Natural killer cell treated with Interleukin-12 subunit alpha and Interleukin-12 subunit beta and Interleukin-15 and Interleukin-18, amount 100 ng/mL, for 72 hours (primary cell): ENCODE measurements at regions not wholly inside any gene's neighbourhood (a gene's known extent, or its start where the extent isn't known, plus 50 kb on each side); places are given as distances from the start of the nearest gene placed in this dataset.

ENCODE experiments used
- ATAC-seq, 2 donors: fragments of 150-1000 bp; cut with Tn5 transposase in 1 of 2; sonication (Bioruptor Pico), chemical (Tn5 transposase) in 1 of 2; 2 replicates each; pipeline ENCODE4 v1.10.0; 2021
- DNase-seq: peaks from one replicate; pipeline ENCODE4 v3.0.0; 2022; ENCODE audit warnings: low spot score
- H3K27ac Mint-ChIP-seq, 2 donors: 1 replicate in 1 of 2; 2 replicates in 1 of 2; pipeline ENCODE4 v1.8.0; 2022; ENCODE audit warnings: mixed read lengths in 2 of 2, mild to moderate bottlenecking in 1 of 2, moderate library complexity in 1 of 2
- H3K27me3 Mint-ChIP-seq, 2 donors: 1 replicate in 1 of 2; 2 replicates in 1 of 2; pipeline ENCODE4 v1.8.0; 2022; ENCODE audit warnings: mixed read lengths in 2 of 2
- H3K36me3 Mint-ChIP-seq: one replicate; pipeline ENCODE4 v1.8.0; 2022; ENCODE audit warnings: mixed read lengths
- H3K4me1 Mint-ChIP-seq, 2 donors: 1 replicate in 1 of 2; 2 replicates in 1 of 2; pipeline ENCODE4 v1.8.0; 2022; ENCODE audit warnings: low read depth in 2 of 2, mixed read lengths in 2 of 2, mild to moderate bottlenecking in 1 of 2
- H3K4me3 Mint-ChIP-seq: one replicate; pipeline ENCODE4 v1.8.0; 2022; ENCODE audit warnings: mixed read lengths
- H3K9me3 Mint-ChIP-seq: 2 replicates; pipeline ENCODE4 v1.8.0; 2022; ENCODE audit warnings: mixed read lengths

DNA sequence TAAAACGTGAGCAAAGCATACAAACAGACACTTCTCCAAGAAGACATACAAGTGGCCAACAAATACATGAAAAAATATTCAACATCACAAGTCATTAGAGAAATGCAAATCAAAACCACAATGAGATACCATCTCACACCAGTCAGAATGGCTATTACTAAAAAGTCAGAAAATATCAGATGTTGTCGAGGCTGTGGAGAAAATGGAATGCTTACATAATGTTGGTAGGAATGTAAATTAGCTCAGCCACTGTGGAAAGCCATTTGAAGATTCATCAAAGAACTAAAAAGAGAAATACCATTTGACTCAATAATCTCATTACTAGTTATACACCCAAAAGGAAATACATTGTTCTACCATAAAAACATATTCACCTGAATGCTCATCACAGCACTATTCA is 825.7 kb downstream of the SUCLG1 start:
- ATAC-seq (no peak), DNase-seq (no peak)
- H3K9me3 Mint-ChIP-seq, result peaks cover 19% of the 10 kb centered on the region
- no peaks in the 10 kb centered on the region for H3K27me3 Mint-ChIP-seq
- no peaks in the 10 kb centered on the region for H3K4me1 Mint-ChIP-seq
- H3K27ac Mint-ChIP-seq, result no peak overlapping the region
- H3K36me3 Mint-ChIP-seq, result no peaks in the 10 kb centered on the region
- H3K4me3 Mint-ChIP-seq, result no peak overlapping the region

- no peak overlapping the region for H3K4me3 Mint-ChIP-seq
- H3K36me3 Mint-ChIP-seq, result peaks cover 5% of the 10 kb centered on the region
Measured at GRCh38 chr2:83630351-83630750, 828.7 kb downstream of the SUCLG1 start.

GRCh38 chr2:83615511-83615910 is 843.6 kb downstream of the SUCLG1 start:
- DNase-seq, result no peak

More at GRCh38 chr2:83630351-83630750, 828.7 kb downstream of the SUCLG1 start:
- Mint-ChIP-seq H3K27ac (no peak overlapping the region), H3K27me3 (no peaks in the 10 kb centered on the region), H3K9me3 (peaks cover 16% of the 10 kb centered on the region), H3K4me1 (no peaks in the 10 kb centered on the region)
- ATAC-seq, result no peak
- DNase-seq, result no peak

GRCh38 chr2:83613178-83613577 is 845.9 kb downstream of the SUCLG1 start:
- Mint-ChIP-seq H3K4me1 (no peaks in the 10 kb centered on the region), H3K27me3 (no peaks in the 10 kb centered on the region), H3K36me3 (no peaks in the 10 kb centered on the region), H3K9me3 (peaks cover 15% of the 10 kb centered on the region), H3K27ac (no peak overlapping the region), H3K4me3 (no peak overlapping the region)
- no peak for ATAC-seq
- DNase-seq, result no peak

More at GRCh38 chr2:83615511-83615910, 843.6 kb downstream of the SUCLG1 start:
- no peaks in the 10 kb centered on the region for H3K36me3 Mint-ChIP-seq
- H3K9me3 Mint-ChIP-seq, result peaks cover 22% of the 10 kb centered on the region
- no peaks in the 10 kb centered on the region for H3K4me1 Mint-ChIP-seq
- H3K4me3 Mint-ChIP-seq, result no peak overlapping the region
- H3K27ac Mint-ChIP-seq, result no peak overlapping the region
- no peaks in the 10 kb centered on the region for H3K27me3 Mint-ChIP-seq
- ATAC-seq, result no peak

- ATAC-seq, result no peak
- Mint-ChIP-seq H3K27ac (no peak overlapping the region), H3K4me3 (no peak overlapping the region), H3K36me3 (no peaks in the 10 kb centered on the region), H3K4me1 (no peaks in the 10 kb centered on the region), H3K27me3 (no peaks in the 10 kb centered on the region), H3K9me3 (peaks cover 13% of the 10 kb centered on the region)
- no peak for DNase-seq
Measured at GRCh38 chr2:83602753-83603152, 856.3 kb downstream of the SUCLG1 start.

- ATAC-seq (no peak), DNase-seq (no peak)
- Mint-ChIP-seq H3K27me3 (no peaks in the 10 kb centered on the region), H3K4me1 (no peaks in the 10 kb centered on the region), H3K27ac (no peak overlapping the region), H3K36me3 (no peaks in the 10 kb centered on the region), H3K4me3 (no peak overlapping the region), H3K9me3 (peaks cover 8% of the 10 kb centered on the region)
Measured at GRCh38 chr2:83596592-83597282, 862.3 kb downstream of the SUCLG1 start.

DNA sequence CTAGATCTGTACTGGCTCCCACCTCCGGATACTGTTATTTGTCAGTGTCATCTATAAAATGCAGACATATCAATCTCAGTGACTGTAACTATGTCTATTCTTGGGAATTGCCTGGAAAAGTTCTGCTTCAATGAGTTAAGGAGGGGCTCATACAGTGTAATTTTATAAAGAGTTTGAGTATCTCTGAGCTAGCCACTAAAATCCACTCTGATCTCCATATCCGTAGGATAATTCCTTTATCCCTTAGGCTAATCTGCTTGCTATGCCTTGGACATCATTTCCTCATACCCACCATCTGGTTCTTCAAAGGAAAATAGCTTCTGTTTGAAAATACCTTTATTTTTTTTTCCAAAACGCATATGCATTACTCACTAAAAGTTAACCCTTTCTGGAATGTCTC is 863.2 kb downstream of the SUCLG1 start:
- DNase-seq (no peak), ATAC-seq (no peak)
- H3K4me3 Mint-ChIP-seq, result no peak overlapping the region
- H3K4me1 Mint-ChIP-seq, result no peaks in the 10 kb centered on the region
- H3K27me3 Mint-ChIP-seq, result no peaks in the 10 kb centered on the region
- no peak overlapping the region for H3K27ac Mint-ChIP-seq
- peaks cover 11% of the 10 kb centered on the region for H3K9me3 Mint-ChIP-seq
- no peaks in the 10 kb centered on the region for H3K36me3 Mint-ChIP-seq

DNA sequence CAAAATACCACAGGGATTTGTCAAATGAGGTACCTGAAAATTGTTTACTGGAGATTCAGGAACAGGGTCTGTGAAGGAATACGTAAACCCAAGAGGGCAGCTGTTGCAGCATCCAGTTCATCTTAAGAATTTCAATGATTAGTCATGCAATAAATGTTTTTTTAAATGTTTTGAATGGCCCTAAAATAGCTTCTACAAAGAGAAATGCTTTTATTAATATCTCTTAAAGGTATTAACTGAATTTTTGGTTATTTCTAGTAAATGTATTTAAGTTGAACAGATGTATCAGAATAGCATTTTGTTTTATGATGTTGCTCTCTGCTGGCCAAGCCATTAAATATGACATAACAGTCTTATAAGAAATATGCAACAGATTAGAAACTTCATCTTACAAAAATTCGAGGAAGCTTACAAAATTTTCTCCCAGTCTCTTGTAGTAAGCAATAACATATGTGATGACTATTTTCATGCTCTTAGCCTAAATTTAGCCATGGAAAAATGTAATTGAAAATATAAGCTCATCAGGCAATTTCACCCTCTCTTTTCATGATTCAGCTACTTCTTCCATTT is 863.9 kb downstream of the SUCLG1 start:
- ATAC-seq (no peak), DNase-seq (no peak)
- H3K27ac Mint-ChIP-seq, result no peak overlapping the region
- no peaks in the 10 kb centered on the region for H3K36me3 Mint-ChIP-seq
- H3K4me1 Mint-ChIP-seq, result no peaks in the 10 kb centered on the region
- H3K9me3 Mint-ChIP-seq, result peaks cover 13% of the 10 kb centered on the region
- no peak overlapping the region for H3K4me3 Mint-ChIP-seq
- H3K27me3 Mint-ChIP-seq, result no peaks in the 10 kb centered on the region

DNA sequence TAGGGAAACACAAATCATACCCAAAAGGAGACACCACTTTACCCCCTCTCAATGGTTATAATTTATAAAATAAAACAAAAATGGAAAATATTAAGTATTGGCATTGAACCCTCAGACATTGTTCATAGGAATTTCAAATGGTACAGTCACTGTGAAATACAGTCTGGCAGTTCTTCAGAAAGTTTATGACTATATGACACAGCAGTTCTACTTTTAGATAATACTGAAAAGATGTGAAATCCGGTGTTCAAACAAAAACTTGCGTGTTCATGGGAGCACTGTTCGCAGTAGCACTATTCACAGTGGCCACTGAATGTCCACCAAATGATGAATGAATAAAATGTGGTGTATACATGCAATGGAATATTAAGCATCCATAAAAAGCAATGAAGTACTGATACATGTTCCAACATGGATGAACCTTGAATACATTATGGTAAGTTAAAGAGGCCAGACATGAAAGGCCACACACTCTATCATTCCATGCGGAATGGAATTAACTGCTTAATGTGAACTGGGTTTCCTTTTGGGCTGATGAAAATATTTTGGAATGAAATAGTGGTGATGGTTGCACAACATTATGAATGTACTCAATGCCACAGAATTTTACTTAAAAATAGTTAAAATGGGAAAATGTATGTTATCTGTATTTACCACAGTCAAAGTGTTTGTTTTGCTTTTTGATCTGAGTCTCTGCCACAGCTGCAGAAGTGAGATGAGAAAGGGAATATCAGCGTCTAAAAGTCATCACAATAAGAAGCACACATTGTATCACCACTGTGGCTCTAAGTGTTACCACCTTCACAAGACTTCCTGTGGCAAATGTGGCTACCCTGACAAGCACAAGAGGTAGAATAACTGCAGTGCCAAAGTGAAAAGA is 864.6 kb downstream of the SUCLG1 start:
- Mint-ChIP-seq H3K36me3 (no peaks in the 10 kb centered on the region), H3K9me3 (peaks cover 17% of the 10 kb centered on the region), H3K4me1 (no peaks in the 10 kb centered on the region), H3K27me3 (no peaks in the 10 kb centered on the region), H3K4me3 (no peak overlapping the region), H3K27ac (no peak overlapping the region)
- ATAC-seq (no peak), DNase-seq (no peak)

DNA sequence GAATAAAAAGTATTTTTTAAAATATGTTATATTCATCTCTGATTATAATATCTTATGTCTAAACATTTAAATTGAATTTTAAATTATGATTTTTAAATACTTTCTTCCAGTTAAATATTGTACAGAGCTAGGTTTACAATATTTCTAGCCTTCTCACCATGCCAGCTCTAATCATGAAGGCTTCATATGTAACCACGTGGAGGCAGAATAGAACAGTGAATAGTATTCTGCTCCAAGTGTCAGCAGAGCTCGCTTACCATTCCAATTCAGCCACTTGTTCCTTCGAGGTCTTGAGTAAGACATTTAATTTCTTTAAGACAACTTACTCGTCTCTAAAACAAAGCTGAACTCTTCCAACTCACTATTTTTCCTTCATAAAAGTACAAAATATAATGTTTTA is 871.8 kb downstream of the SUCLG1 start:
- Mint-ChIP-seq H3K4me3 (no peak overlapping the region), H3K9me3 (peaks cover 9% of the 10 kb centered on the region), H3K4me1 (no peaks in the 10 kb centered on the region), H3K36me3 (peaks cover 4% of the 10 kb centered on the region), H3K27ac (no peak overlapping the region), H3K27me3 (no peaks in the 10 kb centered on the region)
- ATAC-seq (no peak), DNase-seq (no peak)

DNA sequence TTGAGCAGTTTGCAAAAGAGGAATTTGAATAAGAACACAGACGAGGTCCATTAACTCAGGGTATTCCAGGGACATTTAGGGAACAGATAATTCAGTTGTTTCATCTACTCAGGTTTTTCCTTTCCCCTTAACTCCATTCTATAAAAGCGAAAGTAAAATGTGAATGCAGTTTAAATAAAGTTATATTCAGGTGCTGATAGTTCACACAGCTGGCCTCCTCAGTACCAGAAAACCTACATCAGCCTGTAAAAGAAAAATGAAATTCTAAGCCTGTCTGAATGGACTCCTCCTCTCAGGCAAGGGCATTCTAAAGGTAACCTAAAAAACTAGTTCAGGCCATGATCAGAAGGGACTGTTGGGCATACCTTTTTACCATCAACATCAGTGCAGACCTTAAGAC is 873.8 kb downstream of the SUCLG1 start:
- no peak overlapping the region for H3K27ac Mint-ChIP-seq
- ATAC-seq (no peak), DNase-seq (no peak)
- H3K4me3 Mint-ChIP-seq, result no peak overlapping the region
- H3K4me1 Mint-ChIP-seq, result no peaks in the 10 kb centered on the region
- peaks cover 6% of the 10 kb centered on the region for H3K9me3 Mint-ChIP-seq
- peaks cover 4% of the 10 kb centered on the region for H3K36me3 Mint-ChIP-seq
- H3K27me3 Mint-ChIP-seq, result no peaks in the 10 kb centered on the region

DNA sequence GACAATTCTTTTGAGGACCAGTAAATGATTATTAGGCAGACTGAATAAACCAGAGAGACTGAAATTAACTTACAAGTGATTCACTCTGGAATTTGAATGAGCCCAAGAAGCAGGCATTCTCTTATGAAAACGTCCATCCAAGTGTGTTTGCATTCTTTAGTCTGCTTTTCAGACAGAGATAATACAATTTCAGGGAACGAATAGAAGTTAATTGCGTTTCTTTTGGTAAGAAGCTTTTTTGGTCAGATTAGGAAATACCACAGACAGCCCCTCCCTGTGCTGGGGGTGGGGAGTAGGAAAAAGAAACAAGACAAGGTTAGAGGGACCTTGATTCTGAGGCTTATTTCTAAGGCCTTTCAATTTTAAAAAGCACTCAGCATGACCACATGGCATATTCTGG is 874.4 kb downstream of the SUCLG1 start:
- DNase-seq, result no peak
- H3K36me3 Mint-ChIP-seq, result peaks cover 4% of the 10 kb centered on the region
- no peaks in the 10 kb centered on the region for H3K27me3 Mint-ChIP-seq
- H3K9me3 Mint-ChIP-seq, result peaks cover 4% of the 10 kb centered on the region
- H3K4me3 Mint-ChIP-seq, result no peak overlapping the region
- no peak for ATAC-seq
- H3K4me1 Mint-ChIP-seq, result no peaks in the 10 kb centered on the region
- H3K27ac Mint-ChIP-seq, result no peak overlapping the region

GRCh38 chr2:83582589-83582988 is 876.5 kb downstream of the SUCLG1 start:
- H3K36me3 Mint-ChIP-seq, result no peaks in the 10 kb centered on the region
- H3K27ac Mint-ChIP-seq, result no peak overlapping the region
- ATAC-seq (no peak), DNase-seq (no peak)
- no peak overlapping the region for H3K4me3 Mint-ChIP-seq
- H3K9me3 Mint-ChIP-seq, result peaks cover 5% of the 10 kb centered on the region
- no peaks in the 10 kb centered on the region for H3K27me3 Mint-ChIP-seq
- no peaks in the 10 kb centered on the region for H3K4me1 Mint-ChIP-seq

GRCh38 chr2:83579507-83579906 is 879.6 kb downstream of the SUCLG1 start:
- Mint-ChIP-seq H3K9me3 (peaks cover 13% of the 10 kb centered on the region), H3K27ac (no peak overlapping the region), H3K4me3 (no peak overlapping the region), H3K27me3 (no peaks in the 10 kb centered on the region), H3K4me1 (no peaks in the 10 kb centered on the region), H3K36me3 (no peaks in the 10 kb centered on the region)
- ATAC-seq (no peak), DNase-seq (no peak)
